Neural crest cell (in vitro differentiated cells): ENCODE measurements at regions not wholly inside any gene's neighbourhood (a gene's known extent, or its start where the extent isn't known, plus 50 kb on each side); places are given as distances from the start of the nearest gene placed in this dataset.

ENCODE experiments used
- DNase-seq: peaks from one replicate; pipeline ENCODE4 v3.0.0; 2021; ENCODE audit warnings: low read depth, mixed read lengths, low spot score
- H3K27ac Mint-ChIP-seq: one replicate; pipeline ENCODE4 v1.8.0; 2021; ENCODE audit warnings: mild to moderate bottlenecking, mixed read lengths; ENCODE audit not compliant: unreplicated experiment
- H3K27me3 Mint-ChIP-seq: 2 replicates; pipeline ENCODE4 v1.8.0; 2021; ENCODE audit warnings: low read depth, mild to moderate bottlenecking, mixed read lengths
- H3K36me3 Mint-ChIP-seq: 2 replicates; pipeline ENCODE4 v1.8.0; 2021; ENCODE audit warnings: low read depth, mild to moderate bottlenecking, mixed read lengths
- H3K4me1 Mint-ChIP-seq: 2 replicates; pipeline ENCODE4 v1.8.0; 2021; ENCODE audit warnings: mixed read lengths
- H3K4me3 Mint-ChIP-seq: one replicate; pipeline ENCODE4 v1.8.0; 2021; ENCODE audit warnings: mild to moderate bottlenecking, mixed read lengths
- H3K9me3 Mint-ChIP-seq: 2 replicates; pipeline ENCODE4 v1.8.0; 2021; ENCODE audit warnings: mixed read lengths
- CTCF ChIP-seq: fragments of 200-600 bp; sonication (generic); conservative IDR thresholded peaks from 2 replicates; pipeline ENCODE4 v1.5.0; 2021; ENCODE audit warnings: antibody characterized with exemption, mild to moderate bottlenecking

- Mint-ChIP-seq H3K36me3 (no peaks in the 10 kb centered on the region), H3K27me3 (peaks cover 10% of the 10 kb centered on the region), H3K9me3 (peaks cover 8% of the 10 kb centered on the region), H3K4me1 (peaks cover 7% of the 10 kb centered on the region), H3K4me3 (no peak overlapping the region), H3K27ac (peak overlapping the region; percentile 93)
- no peak for TF ChIP-seq CTCF
- no peak for DNase-seq
Measured at GRCh38 chr1:29858646-29859045, 622.3 kb downstream of the PTPRU start.

GRCh38 chr1:29856340-29857114 lies 620.2 kb downstream of the PTPRU start:
- Mint-ChIP-seq H3K4me1 (peaks cover 7% of the 10 kb centered on the region), H3K9me3 (peaks cover 6% of the 10 kb centered on the region), H3K27ac (no peak overlapping the region), H3K36me3 (no peaks in the 10 kb centered on the region), H3K27me3 (peaks cover 10% of the 10 kb centered on the region), H3K4me3 (no peak overlapping the region)
- no peak for TF ChIP-seq CTCF
- DNase-seq: no peak

- no peak overlapping the region for H3K27ac Mint-ChIP-seq
- H3K36me3 Mint-ChIP-seq: no peaks in the 10 kb centered on the region
- peaks cover 7% of the 10 kb centered on the region for H3K4me1 Mint-ChIP-seq
- DNase-seq: no peak
- H3K9me3 Mint-ChIP-seq: no peaks in the 10 kb centered on the region
- TF ChIP-seq CTCF: no peak
- no peak overlapping the region for H3K4me3 Mint-ChIP-seq
- peaks cover 13% of the 10 kb centered on the region for H3K27me3 Mint-ChIP-seq
Measured at GRCh38 chr1:29855561-29856160, 619.3 kb downstream of the PTPRU start.

- H3K27ac Mint-ChIP-seq: peak overlapping the region; percentile 29
- no peak for DNase-seq
- no peak overlapping the region for H3K4me3 Mint-ChIP-seq
- H3K36me3 Mint-ChIP-seq: no peaks in the 10 kb centered on the region
- H3K4me1 Mint-ChIP-seq: peaks cover 10% of the 10 kb centered on the region
- H3K27me3 Mint-ChIP-seq: peaks cover 22% of the 10 kb centered on the region
- no peaks in the 10 kb centered on the region for H3K9me3 Mint-ChIP-seq
- TF ChIP-seq CTCF: no peak
Measured at GRCh38 chr1:29854700-29855276, 618.5 kb downstream of the PTPRU start.

GRCh38 chr1:29853716-29854330 lies 617.5 kb downstream of the PTPRU start:
- Mint-ChIP-seq H3K27ac (no peak overlapping the region), H3K4me3 (no peak overlapping the region), H3K9me3 (no peaks in the 10 kb centered on the region), H3K36me3 (no peaks in the 10 kb centered on the region), H3K4me1 (peaks cover 11% of the 10 kb centered on the region), H3K27me3 (peaks cover 29% of the 10 kb centered on the region)
- no peak for TF ChIP-seq CTCF
- no peak for DNase-seq
